Testis (tissue), 2 donors: ENCODE measurements at regions not wholly inside any gene's neighbourhood (a gene's known extent, or its start where the extent isn't known, plus 50 kb on each side); places are given as distances from the start of the nearest gene placed in this dataset.

ENCODE experiments used
- DNase-seq: peaks from one replicate; pipeline ENCODE4 v3.0.0-alpha.2; 2019
- H3K27ac ChIP-seq, 2 donors: fragments of 200-600 bp; sonication (generic); one replicate each; pipeline ENCODE4 v1.5.1; 2019
- H3K27me3 ChIP-seq: fragments of 200-600 bp; sonication (generic); one replicate; pipeline ENCODE4 v1.5.1; 2019
- H3K36me3 ChIP-seq: fragments of 200-600 bp; sonication (generic); one replicate; pipeline ENCODE4 v1.5.1; 2017; ENCODE audit warnings: low read depth; ENCODE audit errors: missing control alignments
- H3K4me1 ChIP-seq: fragments of 200-600 bp; sonication (generic); one replicate; pipeline ENCODE4 v1.5.1; 2019
- H3K4me3 ChIP-seq, 2 donors: fragments of 200-600 bp; sonication (generic); one replicate each; pipeline ENCODE4 v1.5.1; 2017 to 2019
- H3K9me3 ChIP-seq: fragments of 200-600 bp; sonication (generic); one replicate; pipeline ENCODE4 v1.5.1; 2017
- CTCF ChIP-seq, 3 experiments: fragments of 450-650 bp in 2 of 3; fragments of 200-600 bp in 1 of 3; sonication (generic) in 1 of 3; IDR thresholded peaks; one replicate each; pipeline ENCODE4 v1.5.1; 2016 to 2019; ENCODE audit warnings: antibody characterized with exemption in 3 of 3, mild to moderate bottlenecking in 2 of 3, moderate library complexity in 1 of 3
- POLR2A ChIP-seq: fragments of 450-650 bp; IDR thresholded peaks from one replicate; pipeline ENCODE4 v1.6.1; 2017; ENCODE audit warnings: antibody characterized with exemption, mild to moderate bottlenecking, moderate library complexity
- WGBS, 2 donors: methylation state at CpG; one replicate each; pipeline ENCODE4 v1.1.5; 2018; 5-methylcytosine and 5-hydroxymethylcytosine counted together
- intact Hi-C: fragments of 100-400 bp; cut with DNase I; formaldehyde crosslinking; loops from one replicate; pipeline ENCODE4 v1.15.1; 2023; ENCODE audit warnings: low total_unique reads

GRCh38 chr2:49515996-49516782 is 361.9 kb upstream of the FSHR start:
- intact Hi-C loops: no loop called here
- H3K9me3 ChIP-seq: no peaks in the 10 kb centered on the region
- no peak overlapping the region for H3K27ac ChIP-seq
- H3K27me3 ChIP-seq: no peaks in the 10 kb centered on the region
- no peaks in the 10 kb centered on the region for H3K36me3 ChIP-seq
- H3K4me1 ChIP-seq: no peaks in the 10 kb centered on the region
- TF ChIP-seq CTCF (IDR thresholded peaks at IDR 0.05) (no peak), POLR2A (no peak)
- H3K4me3 ChIP-seq: no peak overlapping the region
- DNase-seq: no peak
- WGBS, 2 donors: 46 to 50% methylated on average over 2 of the region's 2 CpGs

- no peak for DNase-seq
- 72 to 88% methylated on average over 1 of the region's 1 CpG for WGBS, 2 donors
- TF ChIP-seq CTCF (IDR thresholded peaks at IDR 0.05) (no peak), POLR2A (no peak)
- intact Hi-C loops: no loop called here
- H3K27me3 ChIP-seq: no peaks in the 10 kb centered on the region
- H3K36me3 ChIP-seq: no peaks in the 10 kb centered on the region
- H3K4me3 ChIP-seq: no peak overlapping the region
- H3K4me1 ChIP-seq: no peaks in the 10 kb centered on the region
- H3K9me3 ChIP-seq: no peaks in the 10 kb centered on the region
- no peak overlapping the region for H3K27ac ChIP-seq
These were observed 359.9 kb upstream of the FSHR start for GRCh38 chr2:49514201-49514600.

GRCh38 chr2:49490710-49491109 is 336.4 kb upstream of the FSHR start:
- TF ChIP-seq CTCF (IDR thresholded peaks at IDR 0.05) (peak in 1 of 3 experiments; percentile 30), POLR2A (no peak)
- Histone ChIP-seq H3K4me1 (no peaks in the 10 kb centered on the region), H3K4me3 (no peak overlapping the region), H3K27me3 (no peaks in the 10 kb centered on the region), H3K27ac (no peak overlapping the region), H3K36me3 (no peaks in the 10 kb centered on the region), H3K9me3 (no peaks in the 10 kb centered on the region)
- intact Hi-C loops: no loop called here
- WGBS, 2 donors: 55 to 57% methylated on average over 5 of the region's 5 CpGs
- DNase-seq: peak; percentile 45

GRCh38 chr2:49487139-49487538 is 332.8 kb upstream of the FSHR start:
- Histone ChIP-seq H3K27me3 (no peaks in the 10 kb centered on the region), H3K4me3 (no peak overlapping the region), H3K9me3 (no peaks in the 10 kb centered on the region), H3K36me3 (no peaks in the 10 kb centered on the region), H3K27ac (no peak overlapping the region), H3K4me1 (no peaks in the 10 kb centered on the region)
- WGBS, 2 donors: 49 to 53% methylated on average over 1 of the region's 1 CpG
- TF ChIP-seq CTCF (IDR thresholded peaks at IDR 0.05) (no peak), POLR2A (no peak)
- intact Hi-C loops: no loop called here
- DNase-seq: no peak

GRCh38 chr2:49480520-49480919 is 326.2 kb upstream of the FSHR start:
- TF ChIP-seq POLR2A (no peak), CTCF (IDR thresholded peaks at IDR 0.05) (no peak)
- H3K27me3 ChIP-seq: no peaks in the 10 kb centered on the region
- no peak overlapping the region for H3K27ac ChIP-seq
- H3K4me3 ChIP-seq: no peak overlapping the region
- H3K36me3 ChIP-seq: no peaks in the 10 kb centered on the region
- intact Hi-C loops: no loop called here
- H3K4me1 ChIP-seq: no peaks in the 10 kb centered on the region
- no peak for DNase-seq
- WGBS, 2 donors: 65 to 82% methylated on average over 1 of the region's 1 CpG
- H3K9me3 ChIP-seq: no peaks in the 10 kb centered on the region
